ENCODE measurements at regions not wholly inside any gene's neighbourhood (a gene's known extent, or its start where the extent isn't known, plus 50 kb on each side); places are given as distances from the start of the nearest gene placed in this dataset.

DNA sequence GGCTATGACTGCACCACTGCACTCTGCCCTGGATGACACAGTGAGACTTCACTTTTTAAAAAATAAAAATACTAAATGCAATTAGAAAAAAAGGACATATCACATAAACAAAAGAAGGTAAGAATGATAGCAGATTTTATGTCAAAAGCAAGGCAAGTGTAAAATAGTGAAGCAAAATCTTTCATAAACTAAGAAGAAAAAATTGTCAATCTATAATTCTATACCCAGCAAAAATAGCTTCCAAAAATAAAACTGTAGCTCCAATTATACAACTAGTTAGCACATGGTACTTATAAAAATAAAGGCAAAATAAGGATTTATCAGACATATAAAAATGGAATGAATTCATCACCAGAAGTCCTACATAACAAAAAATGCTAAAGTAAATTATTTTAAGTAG, 85.4 kb upstream of the SVIL start:
- no peak for TF ChIP-seq POLR2A (IDR thresholded peaks at IDR 0.05; ENCODE audit: low read depth, low read length)
- no peak for TF ChIP-seq POLR2AphosphoS5 (IDR thresholded peaks at IDR 0.05; ENCODE audit: low read depth, low read length)

All from GM12891 (cell line).